ENCODE measurements at regions not wholly inside any gene's neighbourhood (a gene's known extent, or its start where the extent isn't known, plus 50 kb on each side); places are given as distances from the start of the nearest gene placed in this dataset.

DNA sequence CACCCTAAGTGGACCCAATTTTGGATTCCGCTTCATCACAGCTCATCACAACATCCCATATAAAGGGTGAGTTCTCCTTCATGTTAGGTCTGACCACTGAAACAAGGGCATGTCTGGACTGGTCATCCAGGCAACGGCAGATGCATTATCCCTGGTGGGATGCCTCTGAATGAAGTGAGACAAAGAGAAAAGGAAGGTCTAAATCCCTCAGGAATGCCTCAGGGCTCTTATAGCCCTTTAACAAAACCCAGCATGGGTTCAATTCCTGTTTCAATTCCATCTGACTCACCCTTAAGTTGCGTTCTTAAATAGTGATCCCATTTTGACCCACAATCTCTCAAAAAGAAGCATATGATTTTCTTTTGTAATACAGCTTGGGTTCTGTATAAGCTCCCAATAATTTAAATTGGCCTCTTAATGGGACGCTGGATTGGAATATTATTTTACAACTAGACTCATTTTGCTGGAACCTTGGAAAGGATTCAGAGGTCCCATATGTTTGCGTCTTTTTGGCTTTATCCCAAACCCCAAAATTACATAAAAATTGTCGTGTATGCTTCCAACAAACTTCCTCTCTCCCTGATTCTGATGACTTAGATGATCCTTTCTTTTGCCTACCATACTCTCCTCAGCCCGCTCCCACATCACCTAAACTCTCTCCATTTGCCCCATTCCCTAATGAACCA, 287.4 kb upstream of the ZP4 start:
- no peak for TF ChIP-seq TCF4 (CRISPR knock-in tag; IDR thresholded peaks at IDR 0.05; ENCODE audit: borderline replicate concordance)
- no peak for TF ChIP-seq ISL1 (CRISPR knock-in tag; IDR thresholded peaks at IDR 0.05)
- no peak for TF ChIP-seq ZNF70 (CRISPR knock-in tag; IDR thresholded peaks at IDR 0.05)
- no peak for TF ChIP-seq CSDC2 (CRISPR knock-in tag; IDR thresholded peaks at IDR 0.05)
- no peak for TF ChIP-seq RARB (CRISPR knock-in tag; IDR thresholded peaks at IDR 0.05)
- TF ChIP-seq, protein P1, sequence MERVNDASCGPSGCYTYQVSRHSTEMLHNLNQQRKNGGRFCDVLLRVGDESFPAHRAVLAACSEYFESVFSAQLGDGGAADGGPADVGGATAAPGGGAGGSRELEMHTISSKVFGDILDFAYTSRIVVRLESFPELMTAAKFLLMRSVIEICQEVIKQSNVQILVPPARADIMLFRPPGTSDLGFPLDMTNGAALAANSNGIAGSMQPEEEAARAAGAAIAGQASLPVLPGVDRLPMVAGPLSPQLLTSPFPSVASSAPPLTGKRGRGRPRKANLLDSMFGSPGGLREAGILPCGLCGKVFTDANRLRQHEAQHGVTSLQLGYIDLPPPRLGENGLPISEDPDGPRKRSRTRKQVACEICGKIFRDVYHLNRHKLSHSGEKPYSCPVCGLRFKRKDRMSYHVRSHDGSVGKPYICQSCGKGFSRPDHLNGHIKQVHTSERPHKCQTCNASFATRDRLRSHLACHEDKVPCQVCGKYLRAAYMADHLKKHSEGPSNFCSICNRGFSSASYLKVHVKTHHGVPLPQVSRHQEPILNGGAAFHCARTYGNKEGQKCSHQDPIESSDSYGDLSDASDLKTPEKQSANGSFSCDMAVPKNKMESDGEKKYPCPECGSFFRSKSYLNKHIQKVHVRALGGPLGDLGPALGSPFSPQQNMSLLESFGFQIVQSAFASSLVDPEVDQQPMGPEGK (CRISPR knock-in tag; IDR thresholded peaks at IDR 0.05; ENCODE audit: borderline replicate concordance), result no peak
- no peak for TF ChIP-seq ZFP3 (CRISPR knock-in tag; IDR thresholded peaks at IDR 0.05)
- TF ChIP-seq TSHZ2 (CRISPR knock-in tag; IDR thresholded peaks at IDR 0.05), result no peak
- no peak for TF ChIP-seq ZNF565 (CRISPR knock-in tag; conservative IDR thresholded peaks at IDR 0.05; ENCODE audit: low read depth)

All from SK-N-SH treated with all-trans-retinoic acid at 6 μM for 48 hours (cell line).